ENCODE measurements at regions not wholly inside any gene's neighbourhood (a gene's known extent, or its start where the extent isn't known, plus 50 kb on each side); places are given as distances from the start of the nearest gene placed in this dataset.
"Not testable (repeated sequence)": the region's sequence is repeated elsewhere in the genome, so short reads cannot be mapped to it uniquely, and the experiment has no call there.

- intact Hi-C loops (cut with DNase I); DNase-seq (ENCODE audit: low spot score): not testable (repeated sequence)
These were observed 118.7 kb downstream of the APIP start for GRCh38 chr11:34797497-34797896.

- intact Hi-C loops (cut with DNase I) = no loop called here
- DNase-seq (ENCODE audit: low spot score) = no peak
These were observed 120.5 kb downstream of the APIP start for GRCh38 chr11:34795641-34796040.

GRCh38 chr11:34794696-34795095 lies 121.5 kb downstream of the APIP start:
- DNase-seq (ENCODE audit: low spot score) = no peak
- intact Hi-C loops (cut with DNase I) = no loop called here

GRCh38 chr11:34793666-34794065 lies 122.5 kb downstream of the APIP start:
- intact Hi-C loops (cut with DNase I) = no loop called here
- DNase-seq (ENCODE audit: low spot score) = no peak

- intact Hi-C loops (cut with DNase I) = no loop called here
- DNase-seq (ENCODE audit: low spot score) = no peak
These were observed 123.3 kb downstream of the APIP start for GRCh38 chr11:34792814-34793258.

GRCh38 chr11:34791780-34792542 lies 124.2 kb downstream of the APIP start:
- intact Hi-C loops (cut with DNase I) = no loop called here
- no peak for DNase-seq (ENCODE audit: low spot score)

GRCh38 chr11:34790620-34791019 lies 125.6 kb downstream of the APIP start:
- intact Hi-C loops (cut with DNase I) = no loop called here
- no peak for DNase-seq (ENCODE audit: low spot score)

GRCh38 chr11:34789196-34789834 lies 126.9 kb downstream of the APIP start:
- DNase-seq (ENCODE audit: low spot score) = no peak
- intact Hi-C loops (cut with DNase I) = no loop called here

GRCh38 chr11:34788642-34789041 lies 127.5 kb downstream of the APIP start:
- no peak for DNase-seq (ENCODE audit: low spot score)

GRCh38 chr11:34787895-34788294 lies 128.3 kb downstream of the APIP start:
- no peak for DNase-seq (ENCODE audit: low spot score)
- intact Hi-C loops (cut with DNase I) = no loop called here

More at GRCh38 chr11:34788642-34789041, 127.5 kb downstream of the APIP start:
- intact Hi-C loops (cut with DNase I) = no loop called here

- no peak for DNase-seq (ENCODE audit: low spot score)
- intact Hi-C loops (cut with DNase I) = no loop called here
These were observed 128.8 kb downstream of the APIP start for GRCh38 chr11:34787348-34787747.

- DNase-seq (ENCODE audit: low spot score) = no peak
- intact Hi-C loops (cut with DNase I) = no loop called here
These were observed 131.8 kb downstream of the APIP start for GRCh38 chr11:34784318-34784841.

- intact Hi-C loops (cut with DNase I) = no loop called here
- no peak for DNase-seq (ENCODE audit: low spot score)
These were observed 132.3 kb downstream of the APIP start for GRCh38 chr11:34783816-34784317.

- DNase-seq (ENCODE audit: low spot score); intact Hi-C loops (cut with DNase I): not testable (repeated sequence)
These were observed 134.4 kb downstream of the APIP start for GRCh38 chr11:34781826-34782225.

- intact Hi-C loops (cut with DNase I) = no loop called here
- DNase-seq (ENCODE audit: low spot score) = no peak
These were observed 140.7 kb downstream of the APIP start for GRCh38 chr11:34775417-34775888.

- no peak for DNase-seq (ENCODE audit: low spot score)
These were observed 141.6 kb downstream of the APIP start for GRCh38 chr11:34774604-34775003.

GRCh38 chr11:34773826-34774225 lies 142.4 kb downstream of the APIP start:
- intact Hi-C loops (cut with DNase I) = no loop called here
- DNase-seq (ENCODE audit: low spot score) = no peak

More at GRCh38 chr11:34774604-34775003, 141.6 kb downstream of the APIP start:
- intact Hi-C loops (cut with DNase I) = no loop called here

GRCh38 chr11:34773211-34773610 lies 143.0 kb downstream of the APIP start:
- intact Hi-C loops (cut with DNase I) = no loop called here
- no peak for DNase-seq (ENCODE audit: low spot score)

GRCh38 chr11:34770111-34770510 lies 146.1 kb downstream of the APIP start:
- intact Hi-C loops (cut with DNase I) = no loop called here
- no peak for DNase-seq (ENCODE audit: low spot score)

- intact Hi-C loops (cut with DNase I) = no loop called here
- DNase-seq (ENCODE audit: low spot score) = no peak
These were observed 147.0 kb downstream of the APIP start for GRCh38 chr11:34769224-34769623.

GRCh38 chr11:34762625-34763024 lies 141.7 kb downstream of the EHF start:
- DNase-seq (ENCODE audit: low spot score); intact Hi-C loops (cut with DNase I): not testable (repeated sequence)
